Liver (tissue), 7 donors: ENCODE measurements at regions not wholly inside any gene's neighbourhood (a gene's known extent, or its start where the extent isn't known, plus 50 kb on each side); places are given as distances from the start of the nearest gene placed in this dataset.

ENCODE experiments used
- DNase-seq: peaks from one replicate; pipeline ENCODE4 v3.0.0-alpha.2; 2017; ENCODE audit warnings: low spot score
- H3K27ac ChIP-seq, 2 donors: one replicate each; pipeline ENCODE4 v1.7.0; 2013; ENCODE audit warnings: inconsistent platforms in 2 of 2, low read length in 2 of 2, control low read depth in 1 of 2, low read depth in 1 of 2, mild to moderate bottlenecking in 1 of 2
- H3K27me3 ChIP-seq, 4 donors: one replicate each; pipeline versions ENCODE4 v1.6.1 to v1.7.0; 2013; ENCODE audit warnings: low read length in 3 of 4, inconsistent platforms in 1 of 4, mild to moderate bottlenecking in 1 of 4, moderate library complexity in 1 of 4; ENCODE audit not compliant: control insufficient read depth in 4 of 4, insufficient read depth in 4 of 4
- H3K36me3 ChIP-seq, 4 donors: one replicate each; pipeline versions ENCODE4 v1.6.1 to v1.7.0; 2013; ENCODE audit warnings: low read length in 3 of 4, mild to moderate bottlenecking in 3 of 4, low read depth in 1 of 4, moderate library complexity in 1 of 4; ENCODE audit not compliant: control insufficient read depth in 4 of 4, insufficient read depth in 3 of 4
- H3K4me1 ChIP-seq, 4 donors: one replicate each; pipeline versions ENCODE4 v1.6.1 to v1.7.0; 2013; ENCODE audit warnings: low read length in 3 of 4, mild to moderate bottlenecking in 3 of 4, moderate library complexity in 1 of 4; ENCODE audit not compliant: control insufficient read depth in 4 of 4, insufficient read depth in 4 of 4
- H3K4me3 ChIP-seq, 3 donors: one replicate each; pipeline versions ENCODE4 v1.6.1 to v1.7.0; 2013; ENCODE audit warnings: low read length in 3 of 3, control low read depth in 1 of 3, low read depth in 1 of 3, mild to moderate bottlenecking in 1 of 3
- H3K9ac ChIP-seq, 2 donors: one replicate each; pipeline ENCODE4 v1.7.0; 2013; ENCODE audit warnings: low read length in 2 of 2, mild to moderate bottlenecking in 2 of 2, moderate library complexity in 2 of 2, control low read depth in 1 of 2, low read depth in 1 of 2
- H3K9me3 ChIP-seq, 4 donors: one replicate each; pipeline versions ENCODE4 v1.6.1 to v1.7.0; 2013; ENCODE audit warnings: low read length in 3 of 4; ENCODE audit not compliant: control insufficient read depth in 4 of 4
- EGR1 ChIP-seq, 2 donors: IDR thresholded peaks; 2 replicates each; pipeline ENCODE4 v1.6.1; 2016 to 2018; ENCODE audit warnings: antibody characterized with exemption in 2 of 2, low read depth in 2 of 2
- FOXA1 ChIP-seq: IDR thresholded peaks from 2 replicates; pipeline ENCODE4 v1.6.1; 2016; ENCODE audit warnings: antibody characterized with exemption
- FOXA2 ChIP-seq: IDR thresholded peaks from 2 replicates; pipeline ENCODE4 v1.6.1; 2016; ENCODE audit warnings: antibody characterized with exemption
- HNF4A ChIP-seq, 2 donors: conservative IDR thresholded peaks; 2 replicates each; pipeline ENCODE4 v1.6.1; 2016; ENCODE audit warnings: antibody characterized with exemption in 2 of 2, mild to moderate bottlenecking in 2 of 2
- HNF4G ChIP-seq: IDR thresholded peaks from 2 replicates; pipeline ENCODE4 v1.6.1; 2016; ENCODE audit warnings: antibody characterized with exemption
- JUND ChIP-seq, 2 donors: IDR thresholded peaks; 2 replicates each; pipeline ENCODE4 v1.6.1; 2016; ENCODE audit warnings: antibody characterized with exemption in 2 of 2
- NR2F2 ChIP-seq: IDR thresholded peaks from 2 replicates; pipeline ENCODE4 v1.6.1; 2016; ENCODE audit warnings: antibody characterized with exemption
- RAD21 ChIP-seq, 2 donors: IDR thresholded peaks; 2 replicates each; pipeline ENCODE4 v1.6.1; 2016; ENCODE audit warnings: antibody characterized with exemption in 2 of 2, mild to moderate bottlenecking in 2 of 2
- RXRA ChIP-seq, 2 donors: IDR thresholded peaks; 2 replicates each; pipeline ENCODE4 v1.6.1; 2017 to 2018; ENCODE audit warnings: antibody characterized with exemption in 2 of 2, mild to moderate bottlenecking in 1 of 2
- SP1 ChIP-seq: IDR thresholded peaks from 2 replicates; pipeline ENCODE4 v1.6.1; 2018; ENCODE audit warnings: antibody characterized with exemption, mild to moderate bottlenecking
- TAF1 ChIP-seq: conservative IDR thresholded peaks from 2 replicates; pipeline ENCODE4 v1.6.1; 2016; ENCODE audit warnings: antibody characterized with exemption, mild to moderate bottlenecking
- WGBS: extraction: QIAGEN DNeasy Blood & Tissue Kit; methylation state at CpG from one replicate; pipeline ENCODE4 v1.1.7; 2013; 5-methylcytosine and 5-hydroxymethylcytosine counted together
- TF ChIP-seq, protein P1 (sequence below): IDR thresholded peaks from 2 replicates; pipeline ENCODE4 v1.6.1; 2016; ENCODE audit warnings: antibody characterized with exemption
- TF ChIP-seq, protein P2 (sequence below): IDR thresholded peaks from 2 replicates; pipeline ENCODE4 v1.6.1; 2016; ENCODE audit warnings: antibody characterized with exemption, mild to moderate bottlenecking
- TF ChIP-seq, protein P3 (sequence below): IDR thresholded peaks from 2 replicates; pipeline ENCODE4 v1.6.1; 2016; ENCODE audit warnings: antibody characterized with exemption
- TF ChIP-seq, protein P4 (sequence below): IDR thresholded peaks from 2 replicates; pipeline ENCODE4 v1.6.1; 2016; ENCODE audit warnings: antibody characterized with exemption
- donor health status: healthy.
- donor health status: healthy.
- donor health status: healthy.
- donor health status: healthy.

DNA sequence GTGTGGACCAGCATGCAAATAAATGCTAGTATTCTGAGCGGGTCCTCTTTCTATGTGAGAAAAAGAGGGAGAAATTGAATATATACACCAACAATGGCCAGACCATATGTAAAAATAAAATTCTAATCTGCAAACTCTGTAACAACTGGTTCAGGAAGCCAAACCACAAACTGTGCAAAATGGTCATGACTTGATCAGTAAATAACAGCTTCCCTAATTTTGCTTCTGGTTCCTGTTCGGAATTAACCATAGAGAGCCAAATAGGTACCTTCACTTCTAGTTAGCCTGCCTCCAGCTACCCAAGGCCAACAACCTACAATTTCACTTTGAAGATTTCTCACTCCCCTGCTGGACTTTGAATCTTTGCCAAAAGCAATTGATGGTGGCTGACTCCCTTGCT lies 1313.2 kb downstream of the ADGRL3 start:
- Histone ChIP-seq H3K9me3 (no peaks in the 10 kb centered on the region), H3K36me3 (no peaks in the 10 kb centered on the region), H3K4me1 (no peaks in the 10 kb centered on the region), H3K4me3 (no peak overlapping the region), H3K27ac (no peak overlapping the region), H3K27me3 (peaks cover 0 to 2% (median 0%) of the 10 kb centered on the region in 4 donors), H3K9ac (no peak overlapping the region)
- 49% methylated on average over 2 of the region's 2 CpGs for WGBS
- DNase-seq, result no peak
- TF ChIP-seq TAF1, result no peak
- no peak for TF ChIP-seq FOXA2
- TF ChIP-seq, protein P1, sequence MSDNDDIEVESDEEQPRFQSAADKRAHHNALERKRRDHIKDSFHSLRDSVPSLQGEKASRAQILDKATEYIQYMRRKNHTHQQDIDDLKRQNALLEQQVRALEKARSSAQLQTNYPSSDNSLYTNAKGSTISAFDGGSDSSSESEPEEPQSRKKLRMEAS, result no peak
- no peak for TF ChIP-seq RAD21 (IDR thresholded peaks at IDR 0.05)
- no peak for TF ChIP-seq SP1
- no peak for TF ChIP-seq HNF4G
- TF ChIP-seq JUND (IDR thresholded peaks at IDR 0.05), result no peak
- TF ChIP-seq EGR1 (IDR thresholded peaks at IDR 0.05; ENCODE audit: low read depth in 2 of 2), result no peak
- no peak for TF ChIP-seq FOXA1
- TF ChIP-seq, protein P2, sequence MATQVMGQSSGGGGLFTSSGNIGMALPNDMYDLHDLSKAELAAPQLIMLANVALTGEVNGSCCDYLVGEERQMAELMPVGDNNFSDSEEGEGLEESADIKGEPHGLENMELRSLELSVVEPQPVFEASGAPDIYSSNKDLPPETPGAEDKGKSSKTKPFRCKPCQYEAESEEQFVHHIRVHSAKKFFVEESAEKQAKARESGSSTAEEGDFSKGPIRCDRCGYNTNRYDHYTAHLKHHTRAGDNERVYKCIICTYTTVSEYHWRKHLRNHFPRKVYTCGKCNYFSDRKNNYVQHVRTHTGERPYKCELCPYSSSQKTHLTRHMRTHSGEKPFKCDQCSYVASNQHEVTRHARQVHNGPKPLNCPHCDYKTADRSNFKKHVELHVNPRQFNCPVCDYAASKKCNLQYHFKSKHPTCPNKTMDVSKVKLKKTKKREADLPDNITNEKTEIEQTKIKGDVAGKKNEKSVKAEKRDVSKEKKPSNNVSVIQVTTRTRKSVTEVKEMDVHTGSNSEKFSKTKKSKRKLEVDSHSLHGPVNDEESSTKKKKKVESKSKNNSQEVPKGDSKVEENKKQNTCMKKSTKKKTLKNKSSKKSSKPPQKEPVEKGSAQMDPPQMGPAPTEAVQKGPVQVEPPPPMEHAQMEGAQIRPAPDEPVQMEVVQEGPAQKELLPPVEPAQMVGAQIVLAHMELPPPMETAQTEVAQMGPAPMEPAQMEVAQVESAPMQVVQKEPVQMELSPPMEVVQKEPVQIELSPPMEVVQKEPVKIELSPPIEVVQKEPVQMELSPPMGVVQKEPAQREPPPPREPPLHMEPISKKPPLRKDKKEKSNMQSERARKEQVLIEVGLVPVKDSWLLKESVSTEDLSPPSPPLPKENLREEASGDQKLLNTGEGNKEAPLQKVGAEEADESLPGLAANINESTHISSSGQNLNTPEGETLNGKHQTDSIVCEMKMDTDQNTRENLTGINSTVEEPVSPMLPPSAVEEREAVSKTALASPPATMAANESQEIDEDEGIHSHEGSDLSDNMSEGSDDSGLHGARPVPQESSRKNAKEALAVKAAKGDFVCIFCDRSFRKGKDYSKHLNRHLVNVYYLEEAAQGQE, result no peak
- TF ChIP-seq HNF4A (conservative IDR thresholded peaks at IDR 0.05), result no peak
- TF ChIP-seq, protein P3, sequence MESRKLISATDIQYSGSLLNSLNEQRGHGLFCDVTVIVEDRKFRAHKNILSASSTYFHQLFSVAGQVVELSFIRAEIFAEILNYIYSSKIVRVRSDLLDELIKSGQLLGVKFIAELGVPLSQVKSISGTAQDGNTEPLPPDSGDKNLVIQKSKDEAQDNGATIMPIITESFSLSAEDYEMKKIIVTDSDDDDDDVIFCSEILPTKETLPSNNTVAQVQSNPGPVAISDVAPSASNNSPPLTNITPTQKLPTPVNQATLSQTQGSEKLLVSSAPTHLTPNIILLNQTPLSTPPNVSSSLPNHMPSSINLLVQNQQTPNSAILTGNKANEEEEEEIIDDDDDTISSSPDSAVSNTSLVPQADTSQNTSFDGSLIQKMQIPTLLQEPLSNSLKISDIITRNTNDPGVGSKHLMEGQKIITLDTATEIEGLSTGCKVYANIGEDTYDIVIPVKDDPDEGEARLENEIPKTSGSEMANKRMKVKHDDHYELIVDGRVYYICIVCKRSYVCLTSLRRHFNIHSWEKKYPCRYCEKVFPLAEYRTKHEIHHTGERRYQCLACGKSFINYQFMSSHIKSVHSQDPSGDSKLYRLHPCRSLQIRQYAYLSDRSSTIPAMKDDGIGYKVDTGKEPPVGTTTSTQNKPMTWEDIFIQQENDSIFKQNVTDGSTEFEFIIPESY, result no peak
- TF ChIP-seq, protein P4, sequence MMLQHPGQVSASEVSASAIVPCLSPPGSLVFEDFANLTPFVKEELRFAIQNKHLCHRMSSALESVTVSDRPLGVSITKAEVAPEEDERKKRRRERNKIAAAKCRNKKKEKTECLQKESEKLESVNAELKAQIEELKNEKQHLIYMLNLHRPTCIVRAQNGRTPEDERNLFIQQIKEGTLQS, result no peak

DNA sequence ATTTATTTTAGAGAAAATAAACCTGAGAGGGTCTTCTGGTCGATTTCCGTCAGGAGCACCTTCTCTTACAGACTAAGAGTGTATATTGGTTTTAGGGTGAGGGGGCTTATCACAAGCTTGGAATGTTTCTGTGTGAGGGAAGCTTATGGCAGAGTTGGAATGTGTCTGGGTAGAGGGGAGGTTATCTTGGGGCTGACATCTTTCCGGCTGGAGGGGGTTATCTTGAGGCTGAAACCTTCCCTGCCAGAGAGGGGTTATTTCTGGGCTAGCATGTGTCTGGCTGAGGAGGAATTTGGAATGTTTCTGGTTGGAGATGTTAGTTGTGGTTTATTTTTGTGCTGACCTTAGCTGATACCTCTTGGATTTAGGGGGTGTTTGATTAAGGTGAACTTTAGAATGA lies 1312.1 kb downstream of the ADGRL3 start:
- no peaks in the 10 kb centered on the region for H3K9me3 ChIP-seq
- DNase-seq, result no peak
- H3K4me3 ChIP-seq, result no peak overlapping the region
- TF ChIP-seq JUND (IDR thresholded peaks at IDR 0.05) (no peak), RXRA (IDR thresholded peaks at IDR 0.05) (no peak), NR2F2 (no peak)
- TF ChIP-seq, protein P2, result no peak
- TF ChIP-seq, protein P4, result no peak
- no peak overlapping the region for H3K9ac ChIP-seq
- no peak overlapping the region for H3K27ac ChIP-seq
- H3K36me3 ChIP-seq, result no peaks in the 10 kb centered on the region
- WGBS, result 31% methylated on average over 3 of the region's 3 CpGs
- no peaks in the 10 kb centered on the region for H3K4me1 ChIP-seq
- no peaks in the 10 kb centered on the region for H3K27me3 ChIP-seq
